Keratinocyte (primary cell): ENCODE measurements at regions not wholly inside any gene's neighbourhood (a gene's known extent, or its start where the extent isn't known, plus 50 kb on each side); places are given as distances from the start of the nearest gene placed in this dataset.

ENCODE experiments used
- CTCF ChIP-seq, 3 experiments: IDR thresholded peaks in 1 of 3; conservative IDR thresholded peaks in 1 of 3; optimal IDR thresholded peaks in 1 of 3; 2 replicates in 2 of 3; 3 replicates in 1 of 3; pipeline versions ENCODE3 to v1.5.1; 2011; ENCODE audit warnings: low read length in 3 of 3, mild to moderate bottlenecking in 3 of 3, moderate library complexity in 2 of 3, control low read depth in 1 of 3, inconsistent platforms in 1 of 3; ENCODE audit not compliant: insufficient read depth in 2 of 3; ENCODE audit errors: extremely low read depth in 1 of 3
- EZH2 ChIP-seq: IDR thresholded peaks from one replicate; pipeline ENCODE4 v1.6.1; 2012; ENCODE audit warnings: inconsistent platforms, mild to moderate bottlenecking, low read length, moderate library complexity

DNA sequence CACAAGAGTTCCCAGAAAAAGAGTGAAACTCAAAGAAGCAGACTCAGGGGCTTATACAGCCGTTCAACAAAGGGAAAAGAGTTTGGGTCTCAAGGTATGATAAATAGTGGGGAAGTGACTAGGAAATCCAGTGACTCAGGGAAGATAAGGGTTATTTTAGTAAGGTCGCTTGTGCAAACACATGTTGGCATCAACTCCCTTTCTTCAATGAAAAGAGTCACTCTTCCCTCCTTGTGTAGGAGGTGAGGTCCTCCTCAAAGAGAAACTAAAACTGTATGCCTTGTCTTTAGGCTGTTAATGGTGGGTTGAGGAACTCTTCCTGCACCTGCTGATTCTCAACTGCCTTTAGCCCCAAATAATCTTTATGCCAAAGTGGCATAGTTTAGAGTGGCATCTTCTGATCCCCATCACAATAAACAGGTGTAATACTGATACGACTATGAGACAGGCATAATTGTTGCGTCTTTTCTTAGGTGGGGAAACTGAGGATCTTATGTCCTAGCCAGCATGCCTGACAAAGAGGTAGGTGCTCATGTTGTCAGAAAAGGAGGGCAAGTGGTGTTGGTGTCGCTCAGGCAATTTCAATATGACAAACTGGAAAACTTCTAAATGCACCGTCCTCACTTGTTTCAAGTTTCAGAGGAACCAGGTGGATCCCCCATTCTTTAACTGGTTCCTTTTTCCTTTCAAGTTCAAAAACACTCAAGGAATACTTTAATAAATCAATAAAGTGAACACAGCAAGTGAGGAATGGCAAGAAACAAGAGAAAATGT, 294.1 kb upstream of the RUNX1 start:
- TF ChIP-seq EZH2 (no peak), CTCF (optimal IDR thresholded peaks at IDR 0.05 in 1 of 3, IDR thresholded peaks at IDR 0.05 in 1 of 3, conservative IDR thresholded peaks at IDR 0.05 in 1 of 3; ENCODE audit: extremely low read depth in 1 of 3, insufficient read depth in 2 of 3, low read length in 3 of 3) (no peak)
